ENCODE measurements at regions not wholly inside any gene's neighbourhood (a gene's known extent, or its start where the extent isn't known, plus 50 kb on each side); places are given as distances from the start of the nearest gene placed in this dataset.
"Not testable (repeated sequence)": the region's sequence is repeated elsewhere in the genome, so short reads cannot be mapped to it uniquely, and the experiment has no call there.

DNA sequence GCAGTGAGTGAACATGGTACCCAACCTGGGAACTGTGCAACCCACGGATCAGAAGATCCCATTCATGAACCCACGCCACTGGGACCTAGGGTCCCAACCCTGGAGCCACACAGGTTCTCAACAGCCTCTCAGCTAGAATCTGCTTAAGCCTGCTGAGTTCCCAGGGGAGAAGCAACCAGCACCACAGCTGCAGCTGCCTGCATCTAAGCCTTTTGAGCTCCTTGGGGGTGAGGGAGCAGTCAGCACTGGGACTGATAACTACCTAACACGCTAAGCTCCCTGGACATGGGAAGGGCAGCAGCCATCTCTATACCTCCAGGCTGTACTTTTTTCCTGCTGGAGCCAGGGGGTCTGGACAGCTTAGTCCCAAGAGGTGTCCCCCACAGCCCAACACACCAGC lies 179.3 kb downstream of the IL15 start:
- Mint-ChIP-seq H3K36me3 (peaks cover 1% of the 10 kb centered on the region), H3K4me3 (no peak overlapping the region), H3K4me1 (peaks cover 0 to 2% (median 0%) of the 10 kb centered on the region in 3 donors)

DNA sequence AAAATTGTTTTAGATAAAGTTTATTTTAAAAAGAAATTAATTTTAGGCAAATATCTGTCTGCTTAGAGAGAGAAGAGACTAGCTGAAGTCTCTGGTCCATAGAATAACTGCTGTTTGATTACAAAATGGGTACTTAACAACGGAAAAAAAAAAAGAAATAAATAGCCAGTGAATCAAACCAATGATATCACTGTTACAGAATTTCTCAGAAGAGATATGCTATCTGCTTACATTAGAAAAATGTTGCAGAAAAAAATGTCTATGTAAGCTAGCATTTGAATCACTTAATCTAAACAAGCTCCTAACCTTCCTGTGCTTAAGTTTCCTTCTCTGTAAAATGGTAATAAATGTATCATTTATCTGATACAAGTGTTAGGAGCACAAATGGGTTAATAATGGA lies 189.9 kb downstream of the IL15 start:
- no peak overlapping the region for H3K4me3 Mint-ChIP-seq
- H3K4me1 Mint-ChIP-seq = peaks cover 0 to 2% (median 1%) of the 10 kb centered on the region in 3 donors
- H3K27me3 Mint-ChIP-seq = no peaks in the 10 kb centered on the region
- H3K36me3 Mint-ChIP-seq = peaks cover 2% of the 10 kb centered on the region
- no peaks in the 10 kb centered on the region for H3K9me3 Mint-ChIP-seq
- H3K27ac Mint-ChIP-seq = no peak overlapping the region

More for the DNA sequence above, 179.3 kb downstream of the IL15 start:
- H3K27ac Mint-ChIP-seq = no peak overlapping the region
- H3K27me3 Mint-ChIP-seq = peaks cover 2% of the 10 kb centered on the region
- H3K9me3 Mint-ChIP-seq = peaks cover 0 to 9% (median 2%) of the 10 kb centered on the region in 3 donors

DNA sequence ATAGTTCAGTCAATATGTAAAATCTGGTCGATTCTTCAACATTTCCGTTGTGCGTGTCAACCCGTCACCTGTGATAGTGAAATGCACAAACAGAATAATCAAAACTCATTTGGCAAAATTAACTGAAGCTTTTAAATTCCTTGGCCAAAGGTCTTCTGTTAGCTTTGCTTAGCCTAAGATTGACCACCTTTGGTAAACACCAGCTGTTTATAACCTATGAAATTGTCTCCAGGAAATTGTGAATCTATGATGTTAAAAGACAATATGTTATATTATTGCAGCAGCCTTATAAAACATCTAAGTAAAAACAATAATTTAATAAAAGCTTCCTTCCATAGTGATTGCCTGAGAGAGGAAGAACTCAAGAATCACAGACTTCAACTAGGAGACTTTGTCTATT lies 196.8 kb downstream of the IL15 start:
- Mint-ChIP-seq H3K4me1 (peaks cover 0 to 3% (median 2%) of the 10 kb centered on the region in 3 donors), H3K9me3 (peaks cover 0 to 3% (median 3%) of the 10 kb centered on the region in 3 donors)

DNA sequence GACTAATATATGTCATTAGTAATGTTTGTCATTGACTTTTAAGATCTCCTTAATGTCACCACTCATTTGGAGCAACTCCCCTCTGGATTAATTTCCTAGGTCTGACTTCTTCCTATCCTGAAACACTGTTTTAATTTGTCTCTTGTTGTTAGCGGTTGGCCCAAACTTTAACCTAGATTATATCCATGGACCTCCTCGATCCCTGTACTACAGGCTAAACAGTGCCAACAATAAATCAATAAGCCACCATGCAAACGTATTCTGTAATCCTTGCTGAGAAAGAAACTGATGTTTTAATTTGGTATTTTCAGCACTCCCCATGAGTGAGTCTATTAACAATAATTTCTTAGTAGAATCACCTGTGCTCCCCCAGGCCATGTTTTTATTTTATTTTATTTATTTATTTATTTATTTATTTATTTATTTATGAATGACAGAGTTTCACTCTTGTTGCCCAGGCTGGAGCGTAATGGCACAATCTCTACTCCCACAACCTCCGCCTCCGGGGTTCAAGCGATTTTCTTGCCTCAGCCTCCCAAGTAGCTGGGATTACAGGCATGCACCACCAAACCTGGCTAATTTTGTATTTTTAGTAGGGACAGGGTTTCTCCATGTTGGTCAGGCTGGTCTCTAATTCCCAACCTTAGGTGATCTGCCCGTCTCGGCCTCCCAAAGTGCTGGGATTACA lies 204.1 kb downstream of the IL15 start:
- no peaks in the 10 kb centered on the region for H3K36me3 Mint-ChIP-seq
- no peaks in the 10 kb centered on the region for H3K4me1 Mint-ChIP-seq
- no peak overlapping the region for H3K4me3 Mint-ChIP-seq
- no peaks in the 10 kb centered on the region for H3K27me3 Mint-ChIP-seq
- H3K27ac Mint-ChIP-seq = no peak overlapping the region
- no peaks in the 10 kb centered on the region for H3K9me3 Mint-ChIP-seq

More for the DNA sequence above, 196.8 kb downstream of the IL15 start:
- no peak overlapping the region for H3K27ac Mint-ChIP-seq
- H3K27me3 Mint-ChIP-seq = no peaks in the 10 kb centered on the region
- no peak overlapping the region for H3K4me3 Mint-ChIP-seq
- no peaks in the 10 kb centered on the region for H3K36me3 Mint-ChIP-seq

DNA sequence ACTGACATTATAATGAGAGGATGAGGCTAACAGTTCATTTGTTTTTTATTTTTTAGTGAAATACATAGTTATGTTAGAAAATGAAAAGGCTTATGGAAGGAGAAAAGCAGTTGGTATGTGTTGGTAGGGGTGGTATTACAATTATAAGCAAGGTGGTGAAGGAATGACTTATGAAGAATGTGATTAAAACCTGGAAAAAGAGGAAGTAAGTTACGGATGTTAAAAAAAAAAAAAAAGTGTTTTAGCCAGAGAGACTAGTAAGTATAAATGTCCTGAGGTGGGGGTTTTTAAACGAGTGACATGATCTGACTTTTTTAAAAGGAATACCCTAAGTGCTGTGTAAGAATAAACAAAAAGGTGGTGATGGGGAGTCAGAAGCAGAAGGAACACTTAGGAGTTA lies 206.8 kb downstream of the IL15 start:
- H3K4me3 Mint-ChIP-seq = no peak overlapping the region
- no peak overlapping the region for H3K27ac Mint-ChIP-seq
- no peaks in the 10 kb centered on the region for H3K9me3 Mint-ChIP-seq
- H3K27me3 Mint-ChIP-seq = no peaks in the 10 kb centered on the region
- no peaks in the 10 kb centered on the region for H3K4me1 Mint-ChIP-seq
- no peaks in the 10 kb centered on the region for H3K36me3 Mint-ChIP-seq

DNA sequence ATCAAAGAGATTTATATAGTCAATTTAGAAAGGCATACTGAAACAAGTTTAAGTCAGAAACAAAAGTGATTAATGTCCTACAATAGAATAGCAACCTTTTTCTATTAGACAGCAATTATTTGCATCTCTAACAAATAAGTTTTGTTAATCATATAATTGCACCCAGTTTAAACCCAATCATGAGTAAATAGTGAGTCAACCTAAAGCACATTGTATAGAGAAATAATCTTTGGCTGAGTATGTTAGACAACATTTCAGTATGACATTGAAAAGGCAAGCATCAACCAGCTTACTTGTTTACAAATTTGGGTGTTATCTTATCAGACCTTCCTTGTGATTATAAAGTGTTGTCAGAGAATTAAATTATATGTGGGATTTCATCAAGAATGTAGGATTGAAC lies 209.5 kb downstream of the IL15 start:
- Mint-ChIP-seq H3K4me1 (no peaks in the 10 kb centered on the region), H3K36me3 (no peaks in the 10 kb centered on the region), H3K27me3 (no peaks in the 10 kb centered on the region), H3K4me3 (no peak overlapping the region), H3K27ac (no peak overlapping the region), H3K9me3 (no peaks in the 10 kb centered on the region)

DNA sequence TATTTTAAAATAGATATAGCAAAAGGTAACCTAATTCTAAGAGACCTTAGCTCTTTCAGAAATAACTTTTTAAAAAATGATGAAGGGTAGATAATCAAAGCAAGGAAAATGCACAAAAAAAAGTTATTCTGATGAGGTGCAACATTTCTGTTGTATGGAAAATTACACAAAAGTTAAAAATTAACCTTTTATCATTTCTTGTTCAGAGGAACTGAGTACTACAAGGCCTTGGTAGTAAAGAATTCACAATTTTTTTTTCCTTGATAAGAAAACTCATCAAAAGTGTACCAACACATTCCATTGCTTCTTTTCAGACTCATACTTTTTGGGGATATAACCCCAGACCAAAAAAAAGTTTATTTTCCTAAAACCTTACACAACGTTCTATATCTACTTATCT lies 213.0 kb downstream of the IL15 start:
- H3K4me1 Mint-ChIP-seq = no peaks in the 10 kb centered on the region
- peaks cover 0 to 5% (median 2%) of the 10 kb centered on the region in 3 donors for H3K9me3 Mint-ChIP-seq
- H3K4me3 Mint-ChIP-seq = no peak overlapping the region
- H3K27me3 Mint-ChIP-seq = no peaks in the 10 kb centered on the region
- H3K36me3 Mint-ChIP-seq = no peaks in the 10 kb centered on the region
- H3K27ac Mint-ChIP-seq = no peak overlapping the region

DNA sequence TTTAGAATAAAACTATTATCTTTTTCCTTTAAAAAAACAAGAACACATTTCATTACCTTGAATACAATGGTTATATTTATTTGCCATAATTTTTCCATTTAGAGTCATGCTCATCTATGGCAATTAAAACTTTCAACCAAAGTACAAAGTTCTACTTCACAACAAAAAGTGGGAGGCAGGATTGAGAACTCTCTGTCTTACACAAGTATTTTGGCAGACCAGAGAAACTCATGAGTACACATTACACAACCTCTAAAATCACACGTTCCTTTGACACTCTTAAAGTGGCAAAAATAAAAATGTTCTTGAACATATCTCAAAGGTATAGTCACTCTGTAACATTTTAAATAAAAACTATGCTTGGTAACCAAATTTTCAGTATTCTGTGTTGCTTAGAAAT lies 213.4 kb downstream of the IL15 start:
- Mint-ChIP-seq H3K9me3 (peaks cover 0 to 5% (median 2%) of the 10 kb centered on the region in 3 donors), H3K27ac (no peak overlapping the region), H3K4me3 (no peak overlapping the region), H3K4me1 (no peaks in the 10 kb centered on the region), H3K27me3 (no peaks in the 10 kb centered on the region), H3K36me3 (no peaks in the 10 kb centered on the region)

DNA sequence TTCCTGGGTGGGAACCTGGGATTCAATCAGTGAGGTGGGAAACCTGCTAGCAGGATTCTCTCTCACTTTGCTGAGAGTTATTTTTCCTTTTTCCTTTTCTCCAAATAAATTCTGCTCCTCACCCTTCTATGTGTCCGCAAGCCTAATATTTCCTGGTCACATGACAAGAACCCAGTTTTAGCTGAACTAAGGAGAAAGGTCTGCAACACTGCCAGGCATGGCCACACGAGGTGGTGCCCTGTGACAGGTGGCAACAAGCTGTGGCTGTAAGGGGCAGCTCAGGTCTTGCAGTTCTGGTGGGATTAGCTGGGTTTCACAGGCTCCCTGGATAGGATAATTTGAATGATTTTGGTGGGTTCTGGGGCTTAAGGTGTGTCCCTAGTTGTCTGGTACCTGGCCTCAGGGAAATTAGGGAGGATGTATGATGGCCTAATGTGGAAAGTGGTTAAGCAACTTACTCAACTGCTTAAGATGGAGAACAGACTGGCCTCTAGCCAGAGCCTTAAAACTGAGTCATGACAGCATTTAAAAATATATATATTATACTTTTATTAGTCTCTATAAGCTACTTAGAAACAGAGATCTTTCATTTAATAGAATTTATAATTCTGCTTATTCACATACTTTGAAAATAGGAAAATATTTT lies 215.0 kb downstream of the IL15 start:
- H3K9me3 Mint-ChIP-seq = peaks cover 1 to 17% (median 2%) of the 10 kb centered on the region in 3 donors
- peaks cover 1% of the 10 kb centered on the region for H3K27me3 Mint-ChIP-seq
- H3K4me3 Mint-ChIP-seq = no peak overlapping the region
- no peak overlapping the region for H3K27ac Mint-ChIP-seq
- H3K36me3 Mint-ChIP-seq = no peaks in the 10 kb centered on the region
- no peaks in the 10 kb centered on the region for H3K4me1 Mint-ChIP-seq

DNA sequence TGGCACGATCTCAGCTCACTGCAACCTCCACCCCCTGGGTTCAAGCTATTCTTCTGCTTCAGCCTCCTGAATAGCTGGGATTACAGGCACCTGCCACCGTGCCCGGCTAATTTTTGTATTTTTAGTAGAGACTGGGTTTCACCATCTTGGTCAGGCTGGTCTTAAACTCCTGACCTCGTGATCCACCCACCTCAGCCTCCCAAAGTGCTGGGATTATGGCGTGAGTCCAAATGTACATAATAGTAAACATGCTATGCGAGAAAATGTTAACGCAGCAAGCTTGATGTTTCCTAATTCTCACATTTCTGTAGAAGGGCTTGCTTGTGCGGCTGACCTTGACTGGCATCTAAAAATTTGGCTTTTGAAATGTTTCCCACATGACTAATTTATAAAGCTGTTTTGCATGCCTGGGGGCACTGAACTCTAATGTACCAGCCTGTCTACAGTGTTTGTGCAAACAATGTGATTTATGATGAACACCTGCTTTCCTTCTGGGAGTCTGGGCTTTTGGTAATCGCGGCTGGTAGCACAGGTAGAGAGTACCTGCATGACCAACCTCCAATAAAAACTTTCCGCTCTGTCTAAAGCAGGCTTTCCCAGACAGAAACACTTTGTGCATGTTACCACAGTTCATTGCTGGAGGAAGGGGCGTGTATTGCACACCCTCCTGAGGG lies 216.8 kb downstream of the IL15 start:
- Mint-ChIP-seq H3K9me3 (peaks cover 1 to 17% (median 2%) of the 10 kb centered on the region in 3 donors), H3K4me3 (no peak overlapping the region), H3K36me3 (no peaks in the 10 kb centered on the region), H3K4me1 (no peaks in the 10 kb centered on the region), H3K27me3 (peaks cover 1% of the 10 kb centered on the region), H3K27ac (no peak overlapping the region)

DNA sequence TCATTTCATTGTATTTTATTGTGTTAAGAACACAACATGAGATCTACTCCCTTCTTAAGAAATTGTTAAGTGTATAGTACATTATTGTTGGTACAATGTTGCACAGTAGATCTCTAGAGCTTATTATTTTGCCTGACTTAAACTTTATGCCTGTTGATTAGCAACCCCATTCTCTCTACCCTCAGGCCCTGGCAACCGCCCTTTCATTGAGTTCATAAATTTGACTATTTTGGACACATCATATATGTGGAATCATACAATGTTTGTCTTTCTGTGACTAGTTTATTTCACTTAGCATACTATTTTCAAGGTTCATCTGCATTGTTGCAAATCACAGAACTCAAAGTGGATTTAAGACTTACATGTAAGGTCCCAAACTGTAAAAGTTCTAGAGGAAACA lies 222.1 kb downstream of the IL15 start:
- Mint-ChIP-seq H3K36me3 (no peaks in the 10 kb centered on the region), H3K4me3 (no peak overlapping the region)

DNA sequence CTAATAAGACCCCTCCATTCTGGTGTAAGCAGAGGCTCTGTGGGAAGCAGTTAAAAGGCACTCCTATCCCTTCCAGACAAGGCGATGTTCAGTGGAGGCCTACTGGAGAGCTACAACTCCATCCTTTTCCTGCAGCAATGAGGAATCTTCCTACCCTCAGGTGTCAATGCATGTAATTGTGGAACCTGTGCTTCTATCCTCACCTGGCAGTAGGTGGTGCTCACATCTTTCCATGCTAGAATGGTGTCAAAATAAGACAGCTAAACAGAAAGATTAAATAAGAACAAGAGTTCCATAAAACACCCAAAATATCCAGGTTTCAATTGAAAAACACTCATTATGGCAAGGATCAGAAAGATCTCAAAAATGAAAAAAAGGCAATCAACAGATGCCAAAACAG lies 224.6 kb downstream of the IL15 start:
- Mint-ChIP-seq H3K27me3 (peaks cover 1% of the 10 kb centered on the region), H3K27ac (no peak overlapping the region), H3K9me3 (peaks cover 0 to 4% (median 0%) of the 10 kb centered on the region in 3 donors), H3K4me3 (no peak overlapping the region), H3K36me3 (no peaks in the 10 kb centered on the region), H3K4me1 (no peaks in the 10 kb centered on the region)

More for the DNA sequence above, 222.1 kb downstream of the IL15 start:
- Mint-ChIP-seq H3K4me1 (no peaks in the 10 kb centered on the region), H3K27ac (no peak overlapping the region), H3K27me3 (peaks cover 1% of the 10 kb centered on the region), H3K9me3 (peaks cover 1 to 17% (median 2%) of the 10 kb centered on the region in 3 donors)

DNA sequence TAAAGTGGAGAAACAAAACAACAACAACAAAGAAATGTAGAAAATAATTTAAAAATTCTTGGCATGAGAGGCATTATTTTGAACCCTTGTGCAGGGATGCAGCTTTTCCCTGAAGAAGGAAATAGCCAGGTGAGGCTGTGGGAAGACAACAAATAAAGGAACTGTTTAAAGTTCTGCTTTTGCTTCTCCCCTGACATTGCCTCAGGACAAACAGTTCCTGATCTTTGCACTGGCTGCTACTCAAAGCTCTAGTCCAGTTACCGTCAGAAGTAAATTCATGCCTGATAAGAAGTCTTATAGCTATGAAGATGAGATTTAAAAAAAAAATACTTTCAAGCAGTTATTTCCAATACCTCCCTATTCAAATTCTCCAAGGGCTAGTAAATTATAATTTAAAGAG lies 233.8 kb downstream of the IL15 start:
- Mint-ChIP-seq H3K9me3 (peaks cover 2 to 8% (median 5%) of the 10 kb centered on the region in 3 donors), H3K27ac (no peak overlapping the region), H3K27me3 (no peaks in the 10 kb centered on the region), H3K36me3 (peaks cover 3% of the 10 kb centered on the region), H3K4me3 (no peak overlapping the region), H3K4me1 (no peaks in the 10 kb centered on the region)

DNA sequence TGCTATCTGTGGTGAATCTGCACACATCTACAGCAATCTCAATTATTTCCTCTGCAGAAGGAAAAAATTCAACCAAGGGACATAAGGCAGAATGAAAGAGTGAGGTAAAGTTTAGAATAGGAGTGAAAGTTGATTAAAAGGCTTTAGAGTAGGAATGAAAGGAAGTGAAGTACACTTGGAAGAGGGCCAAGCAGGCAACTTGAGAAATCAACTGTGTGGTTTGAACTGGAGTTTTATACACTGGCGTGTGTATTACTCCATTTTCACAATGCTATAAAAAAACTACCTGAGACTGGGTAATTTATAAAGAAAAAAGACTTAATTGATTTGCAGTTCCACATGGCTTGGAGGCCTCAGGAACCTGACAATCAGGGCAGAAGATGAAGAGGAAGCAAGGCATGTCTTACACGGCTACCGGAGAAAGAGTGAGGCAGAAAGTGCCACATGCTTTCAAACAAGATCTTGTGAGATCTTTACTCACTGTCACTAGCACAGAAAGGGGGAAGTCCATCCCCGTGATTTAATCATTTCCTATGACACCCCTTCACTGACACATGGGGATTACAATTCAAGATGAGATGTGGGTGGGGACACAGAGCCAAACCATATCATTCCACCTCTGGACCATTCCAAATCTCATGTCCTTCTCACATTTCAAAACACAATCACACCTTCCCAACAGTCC lies 234.8 kb downstream of the IL15 start:
- no peaks in the 10 kb centered on the region for H3K27me3 Mint-ChIP-seq
- H3K4me3 Mint-ChIP-seq = no peak overlapping the region
- no peak overlapping the region for H3K27ac Mint-ChIP-seq
- peaks cover 0 to 1% (median 0%) of the 10 kb centered on the region in 3 donors for H3K4me1 Mint-ChIP-seq
- H3K36me3 Mint-ChIP-seq = peaks cover 1% of the 10 kb centered on the region
- H3K9me3 Mint-ChIP-seq = peaks cover 5 to 8% (median 6%) of the 10 kb centered on the region in 3 donors

DNA sequence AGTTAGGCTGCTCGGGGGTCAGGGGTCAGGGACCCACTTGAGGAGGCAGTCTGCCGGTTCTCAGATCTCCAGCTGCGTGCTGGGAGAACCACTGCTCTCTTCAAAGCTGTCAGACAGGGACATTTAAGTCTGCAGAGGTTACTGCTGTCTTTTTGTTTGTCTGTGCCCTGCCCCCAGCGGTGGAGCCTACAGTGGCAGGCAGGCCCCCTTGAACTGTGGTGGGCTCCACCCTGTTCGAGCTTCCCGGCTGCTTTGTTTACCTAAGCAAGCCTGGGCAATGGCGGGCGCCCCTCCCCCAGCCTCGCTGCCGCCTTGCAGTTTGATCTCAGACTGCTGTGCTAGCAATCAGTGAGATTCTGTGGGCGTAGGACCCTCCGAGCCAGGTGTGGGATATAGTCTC lies 246.3 kb downstream of the IL15 start:
- H3K27ac Mint-ChIP-seq, H3K27me3 Mint-ChIP-seq, H3K4me1 Mint-ChIP-seq, H3K4me3 Mint-ChIP-seq, H3K9me3 Mint-ChIP-seq, H3K36me3 Mint-ChIP-seq: not testable (repeated sequence)
